Endothelial cell of umbilical vein (primary cell): ENCODE measurements at regions not wholly inside any gene's neighbourhood (a gene's known extent, or its start where the extent isn't known, plus 50 kb on each side); places are given as distances from the start of the nearest gene placed in this dataset.

Experiments
- CTCF ChIP-seq, 2 donors: IDR thresholded peaks; 1 replicate in 1 of 2; 2 replicates in 1 of 2; pipeline ENCODE4 v1.5.1; 2011; ENCODE audit warnings: low read length in 2 of 2, mild to moderate bottlenecking in 2 of 2, moderate library complexity in 2 of 2, control low read depth in 1 of 2, inconsistent platforms in 1 of 2, low read depth in 1 of 2; ENCODE audit not compliant: insufficient read depth in 1 of 2; ENCODE audit errors: extremely low read depth in 1 of 2
- EZH2 ChIP-seq: IDR thresholded peaks from 2 replicates; pipeline ENCODE4 v1.6.1; 2012; ENCODE audit warnings: borderline replicate concordance, low read depth, mild to moderate bottlenecking, moderate library complexity, low read length, inconsistent platforms; ENCODE audit not compliant: severe bottlenecking
- FOS ChIP-seq: IDR thresholded peaks from 2 replicates; pipeline ENCODE4 v1.6.1; 2011; ENCODE audit warnings: mild to moderate bottlenecking, low read length, moderate library complexity, borderline replicate concordance; ENCODE audit not compliant: insufficient read depth
- GATA2 ChIP-seq: IDR thresholded peaks from 2 replicates; pipeline ENCODE4 v1.7.0; 2011; ENCODE audit warnings: low read depth, mild to moderate bottlenecking, moderate library complexity, mixed read lengths, low read length; ENCODE audit not compliant: insufficient read length, insufficient read depth
- MAX ChIP-seq: IDR thresholded peaks from 2 replicates; pipeline ENCODE4 v1.6.1; 2011; ENCODE audit not compliant: insufficient read depth, insufficient read length
- MYC ChIP-seq: IDR thresholded peaks from one replicate; pipeline ENCODE4 v1.6.1; 2011; ENCODE audit warnings: mild to moderate bottlenecking, low read depth, low read length
- POLR2A ChIP-seq: IDR thresholded peaks from 2 replicates; pipeline ENCODE4 v1.6.1; 2012; ENCODE audit warnings: low read depth, mild to moderate bottlenecking, control low read depth, low read length
- POLR2AphosphoS5 ChIP-seq: IDR thresholded peaks from 2 replicates; pipeline ENCODE4 v1.6.1; 2012; ENCODE audit warnings: low read depth, mild to moderate bottlenecking, control low read depth, low read length, moderate library complexity; ENCODE audit not compliant: insufficient read depth

- TF ChIP-seq CTCF (IDR thresholded peaks at IDR 0.05; ENCODE audit: extremely low read depth in 1 of 2, insufficient read depth in 1 of 2, low read depth in 1 of 2, low read length in 2 of 2) (no peak), POLR2AphosphoS5 (no peak), EZH2 (no peak), MYC (no peak), FOS (no peak), POLR2A (no peak), MAX (no peak), GATA2 (no peak)
These were observed 68.1 kb downstream of the ESM1 start for GRCh38 chr5:54917323-54917722.
